ENCODE measurements at regions not wholly inside any gene's neighbourhood (a gene's known extent, or its start where the extent isn't known, plus 50 kb on each side); places are given as distances from the start of the nearest gene placed in this dataset.

DNA sequence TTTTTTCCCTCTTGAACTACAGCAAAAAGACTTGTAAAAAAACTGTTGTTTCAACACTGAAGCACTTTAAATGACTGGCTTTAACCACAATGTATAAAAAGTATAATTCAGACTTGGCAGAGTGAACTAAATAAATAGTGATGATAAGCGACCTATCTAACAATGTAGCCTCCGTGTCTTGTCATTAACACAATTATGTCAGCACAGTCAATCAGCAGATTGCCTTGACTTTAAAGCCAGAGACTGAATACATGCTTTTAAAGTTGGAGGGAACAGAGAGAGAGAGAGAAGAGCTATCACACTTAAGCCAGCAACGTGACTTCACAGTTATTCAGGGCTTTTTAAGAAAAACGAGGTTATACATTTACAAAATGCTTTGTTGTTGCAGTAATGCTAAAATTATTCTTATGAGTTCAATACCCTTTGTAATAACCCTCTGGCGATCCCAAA, 378.1 kb downstream of the LMO4 start:
- no peak overlapping the region for H3K4me3 Mint-ChIP-seq
- H3K27me3 Mint-ChIP-seq (ENCODE audit: low read depth): no peaks in the 10 kb centered on the region
- H3K4me1 Mint-ChIP-seq: peaks cover 9% of the 10 kb centered on the region
- TF ChIP-seq, protein P1, sequence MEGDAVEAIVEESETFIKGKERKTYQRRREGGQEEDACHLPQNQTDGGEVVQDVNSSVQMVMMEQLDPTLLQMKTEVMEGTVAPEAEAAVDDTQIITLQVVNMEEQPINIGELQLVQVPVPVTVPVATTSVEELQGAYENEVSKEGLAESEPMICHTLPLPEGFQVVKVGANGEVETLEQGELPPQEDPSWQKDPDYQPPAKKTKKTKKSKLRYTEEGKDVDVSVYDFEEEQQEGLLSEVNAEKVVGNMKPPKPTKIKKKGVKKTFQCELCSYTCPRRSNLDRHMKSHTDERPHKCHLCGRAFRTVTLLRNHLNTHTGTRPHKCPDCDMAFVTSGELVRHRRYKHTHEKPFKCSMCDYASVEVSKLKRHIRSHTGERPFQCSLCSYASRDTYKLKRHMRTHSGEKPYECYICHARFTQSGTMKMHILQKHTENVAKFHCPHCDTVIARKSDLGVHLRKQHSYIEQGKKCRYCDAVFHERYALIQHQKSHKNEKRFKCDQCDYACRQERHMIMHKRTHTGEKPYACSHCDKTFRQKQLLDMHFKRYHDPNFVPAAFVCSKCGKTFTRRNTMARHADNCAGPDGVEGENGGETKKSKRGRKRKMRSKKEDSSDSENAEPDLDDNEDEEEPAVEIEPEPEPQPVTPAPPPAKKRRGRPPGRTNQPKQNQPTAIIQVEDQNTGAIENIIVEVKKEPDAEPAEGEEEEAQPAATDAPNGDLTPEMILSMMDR (IDR thresholded peaks at IDR 0.05; ENCODE audit: unreplicated experiment in 3 of 3): no peak
- H3K36me3 Mint-ChIP-seq (ENCODE audit: low read depth): peaks cover 2% of the 10 kb centered on the region
- H3K9me3 Mint-ChIP-seq: peaks cover 6% of the 10 kb centered on the region
- peak overlapping the region in 2 of 3 experiments; percentile 37 to 60 for H3K27ac Mint-ChIP-seq

DNA sequence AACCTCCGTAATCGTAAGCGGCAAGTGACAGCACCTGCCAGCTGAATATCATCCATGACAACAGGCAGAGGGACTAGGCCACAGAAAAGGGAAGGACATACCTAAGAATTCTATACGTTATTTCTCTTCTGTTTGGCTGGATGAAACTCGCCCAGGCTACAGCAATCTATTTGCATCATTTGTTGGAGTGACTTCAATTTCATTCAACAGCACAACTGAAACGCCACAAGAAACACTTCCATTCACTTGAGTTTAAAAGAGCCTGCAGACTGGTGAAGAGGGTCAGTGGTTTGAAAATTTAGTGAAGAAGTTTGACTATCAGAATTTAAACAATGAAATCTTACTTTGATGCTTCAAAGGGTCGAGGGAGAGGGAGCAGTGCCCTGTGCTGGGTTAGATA, 378.7 kb downstream of the LMO4 start:
- Mint-ChIP-seq H3K27ac (no peak overlapping the region), H3K4me3 (no peak overlapping the region), H3K4me1 (peaks cover 13% of the 10 kb centered on the region), H3K9me3 (peaks cover 3% of the 10 kb centered on the region), H3K36me3 (ENCODE audit: low read depth) (no peaks in the 10 kb centered on the region), H3K27me3 (ENCODE audit: low read depth) (no peaks in the 10 kb centered on the region)
- TF ChIP-seq, protein P1 (IDR thresholded peaks at IDR 0.05; ENCODE audit: unreplicated experiment in 3 of 3): no peak

DNA sequence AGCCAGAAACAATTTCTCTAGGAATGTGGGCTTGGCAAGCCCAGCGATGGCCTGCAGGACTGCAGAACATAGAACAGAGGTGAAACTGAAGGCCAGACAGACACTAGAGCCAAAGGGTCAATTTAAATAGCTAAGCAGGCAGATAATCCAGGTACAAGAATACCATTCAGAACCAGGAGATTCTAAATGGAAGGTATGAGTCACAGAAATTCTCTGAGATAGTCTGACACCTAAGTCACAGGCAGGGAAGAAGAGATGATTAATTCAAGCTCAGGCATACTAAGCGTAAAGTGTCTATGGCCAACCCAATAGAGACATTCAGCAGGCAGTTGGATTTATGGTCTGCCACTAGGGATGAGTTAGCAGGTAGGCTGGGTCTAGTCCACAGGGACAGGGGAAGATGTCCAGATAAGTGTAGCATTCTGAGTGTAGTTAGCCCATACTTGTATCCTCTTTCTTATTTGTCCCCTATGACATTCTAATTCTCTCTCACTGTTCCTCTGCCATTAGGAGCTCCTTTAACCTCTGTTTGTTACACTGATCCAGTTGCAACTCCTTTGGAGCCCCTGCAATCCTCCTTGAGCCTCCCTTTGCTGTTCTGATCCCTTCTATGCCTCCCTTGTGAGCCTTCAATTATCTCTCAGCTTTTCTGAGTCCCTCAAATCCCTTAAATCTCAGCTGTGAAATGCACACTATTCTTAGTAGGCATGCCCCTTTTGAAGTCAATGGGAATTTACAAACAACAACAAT, 383.8 kb downstream of the LMO4 start:
- no peaks in the 10 kb centered on the region for H3K36me3 Mint-ChIP-seq (ENCODE audit: low read depth)
- H3K9me3 Mint-ChIP-seq: no peaks in the 10 kb centered on the region
- H3K27me3 Mint-ChIP-seq (ENCODE audit: low read depth): no peaks in the 10 kb centered on the region

DNA sequence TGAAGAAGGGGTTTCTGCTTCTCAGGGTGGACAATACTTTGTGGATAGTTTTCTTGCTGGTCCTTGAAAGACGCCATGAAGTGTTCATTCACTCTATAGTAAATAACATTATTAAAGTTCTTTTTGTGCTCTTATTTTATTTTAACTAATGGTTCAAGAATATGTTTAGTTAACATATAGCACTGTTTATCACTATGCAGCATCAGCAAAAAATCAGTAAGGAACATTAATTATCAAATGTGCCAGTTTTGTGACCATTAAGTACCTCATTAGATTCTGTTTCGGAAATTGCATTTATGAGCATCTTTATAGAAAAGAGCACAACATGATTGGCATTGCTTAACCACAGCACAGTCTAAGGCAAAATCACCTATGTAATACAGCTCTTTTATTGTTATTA, 385.6 kb downstream of the LMO4 start:
- H3K4me1 Mint-ChIP-seq: peaks cover 19% of the 10 kb centered on the region
- H3K27me3 Mint-ChIP-seq (ENCODE audit: low read depth): no peaks in the 10 kb centered on the region
- no peak overlapping the region for H3K4me3 Mint-ChIP-seq
- H3K27ac Mint-ChIP-seq: no peak overlapping the region
- H3K9me3 Mint-ChIP-seq: no peaks in the 10 kb centered on the region
- TF ChIP-seq, protein P1 (IDR thresholded peaks at IDR 0.05; ENCODE audit: unreplicated experiment in 3 of 3): no peak
- no peaks in the 10 kb centered on the region for H3K36me3 Mint-ChIP-seq (ENCODE audit: low read depth)

More for the DNA sequence above, 383.8 kb downstream of the LMO4 start:
- Mint-ChIP-seq H3K4me3 (no peak overlapping the region), H3K4me1 (peaks cover 10% of the 10 kb centered on the region), H3K27ac (no peak overlapping the region)
- TF ChIP-seq, protein P1 (IDR thresholded peaks at IDR 0.05; ENCODE audit: unreplicated experiment in 3 of 3): no peak

DNA sequence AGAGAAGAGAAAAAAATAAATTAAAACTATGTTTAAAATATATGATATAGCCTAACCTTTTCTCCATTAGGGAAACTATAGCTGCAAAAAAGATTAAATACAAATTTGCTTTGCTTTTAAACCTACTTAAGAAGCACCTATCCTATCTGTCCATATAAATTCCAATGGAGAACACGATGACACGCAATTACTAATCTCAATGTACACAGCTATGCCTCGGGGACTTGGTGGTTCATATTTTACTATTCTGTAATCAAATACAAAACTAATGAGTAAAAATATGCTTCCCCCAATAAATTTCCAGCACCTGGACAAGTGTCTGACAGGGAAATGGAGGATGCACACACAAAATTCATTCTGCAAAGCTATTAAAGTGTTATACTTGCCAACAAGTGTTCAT, 386.4 kb downstream of the LMO4 start:
- no peak overlapping the region for H3K4me3 Mint-ChIP-seq
- H3K9me3 Mint-ChIP-seq: no peaks in the 10 kb centered on the region
- H3K27me3 Mint-ChIP-seq (ENCODE audit: low read depth): no peaks in the 10 kb centered on the region
- TF ChIP-seq, protein P1 (IDR thresholded peaks at IDR 0.05; ENCODE audit: unreplicated experiment in 3 of 3): no peak
- H3K27ac Mint-ChIP-seq: no peak overlapping the region
- H3K36me3 Mint-ChIP-seq (ENCODE audit: low read depth): no peaks in the 10 kb centered on the region
- peaks cover 19% of the 10 kb centered on the region for H3K4me1 Mint-ChIP-seq

DNA sequence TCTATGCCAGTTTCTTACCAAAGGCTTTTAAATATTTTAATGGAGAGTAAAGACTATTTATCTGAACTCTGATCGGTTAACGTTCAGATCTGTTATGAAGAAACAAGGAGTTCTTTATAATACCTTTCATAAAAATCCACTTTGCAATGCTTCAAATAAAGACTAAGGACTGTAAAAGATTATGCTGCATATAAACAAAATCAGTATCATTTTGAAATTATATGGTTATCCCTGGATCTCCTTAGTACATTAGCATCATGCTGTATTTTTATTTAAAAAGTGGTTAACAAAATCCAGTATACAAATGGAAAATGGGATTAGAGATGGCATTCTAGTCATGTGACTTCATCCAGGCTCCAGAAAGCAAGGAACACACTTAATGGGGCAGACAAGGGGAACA, 386.8 kb downstream of the LMO4 start:
- H3K9me3 Mint-ChIP-seq: no peaks in the 10 kb centered on the region
- TF ChIP-seq, protein P1 (IDR thresholded peaks at IDR 0.05; ENCODE audit: unreplicated experiment in 3 of 3): no peak
- H3K4me3 Mint-ChIP-seq: no peak overlapping the region
- H3K36me3 Mint-ChIP-seq (ENCODE audit: low read depth): no peaks in the 10 kb centered on the region
- peaks cover 19% of the 10 kb centered on the region for H3K4me1 Mint-ChIP-seq
- H3K27me3 Mint-ChIP-seq (ENCODE audit: low read depth): no peaks in the 10 kb centered on the region
- H3K27ac Mint-ChIP-seq: no peak overlapping the region

Data from nephron (organoid).